B cell (primary cell): ENCODE measurements at regions not wholly inside any gene's neighbourhood (a gene's known extent, or its start where the extent isn't known, plus 50 kb on each side); places are given as distances from the start of the nearest gene placed in this dataset.

Source experiments
- ATAC-seq: fragments of 200-7000 bp; cut with Tn5 transposase; one replicate; pipeline ENCODE4 v1.10.0; 2021; ENCODE audit warnings: low read depth, mild to moderate bottlenecking, moderate number of reproducible peaks, moderate library complexity
- CTCF ChIA-PET: fragments of 350-600 bp; sonication (Branson Sonifier 250); formaldehyde crosslinking; loops from one replicate; lab custom pipeline; 2021; ENCODE audit warnings: antibody characterized with exemption, inconsistent platforms; lab: Charles Lee
- POLR2A ChIA-PET: fragments of 350-600 bp; sonication (Branson Sonifier 250); formaldehyde crosslinking; loops from one replicate; lab custom pipeline; 2021; ENCODE audit warnings: antibody characterized with exemption; lab: Charles Lee
- DNase-seq: peaks from one replicate; pipeline ENCODE4 v3.0.0; 2013
- H2AFZ ChIP-seq: 2 replicates; pipeline ENCODE4 v1.6.1; 2012; ENCODE audit warnings: mild to moderate bottlenecking, low read depth, low read length; ENCODE audit not compliant: insufficient read depth, poor library complexity, severe bottlenecking
- H3K27ac ChIP-seq, 2 donors: 1 replicate in 1 of 2; 2 replicates in 1 of 2; pipeline ENCODE4 v1.5.1; 2012 to 2013; ENCODE audit warnings: low read length in 2 of 2, mild to moderate bottlenecking in 2 of 2, moderate library complexity in 1 of 2
- H3K27me3 ChIP-seq, 4 experiments: fragments of 200-600 bp in 1 of 4; sonication (generic) in 1 of 4; replicated peaks in 1 of 4; 1 replicate in 2 of 4; 2 replicates in 2 of 4; pipeline versions ENCODE4 v1.6.1 to v1.7.0; 2013 to 2016; ENCODE audit warnings: low read length in 3 of 4, mild to moderate bottlenecking in 2 of 4, mixed read lengths in 1 of 4, moderate library complexity in 1 of 4; ENCODE audit not compliant: insufficient read depth in 4 of 4, control insufficient read depth in 3 of 4; ENCODE audit errors: control extremely low read depth in 1 of 4
- H3K36me3 ChIP-seq, 2 experiments: replicated peaks in 1 of 2; 1 replicate in 1 of 2; 2 replicates in 1 of 2; pipeline versions ENCODE4 v1.6.1 to v1.7.1; 2013; ENCODE audit warnings: low read length in 1 of 2; ENCODE audit not compliant: insufficient read depth in 2 of 2, control insufficient read depth in 1 of 2; ENCODE audit errors: control extremely low read depth in 1 of 2, extremely low read depth in 1 of 2
- H3K4me1 ChIP-seq, 2 donors: fragments of 200-600 bp in 1 of 2; sonication (generic) in 1 of 2; 1 replicate in 1 of 2; 2 replicates in 1 of 2; pipeline versions ENCODE4 v1.5.1 to v1.6.1; 2013 to 2017; ENCODE audit warnings: low read length in 2 of 2; ENCODE audit not compliant: control insufficient read depth in 2 of 2, insufficient read depth in 2 of 2
- H3K4me2 ChIP-seq: replicated peaks from 2 replicates; pipeline ENCODE3; 2012; ENCODE audit warnings: mild to moderate bottlenecking, low read depth, low read length; ENCODE audit not compliant: poor library complexity, severe bottlenecking
- H3K4me3 ChIP-seq, 5 experiments: fragments of 200-600 bp in 1 of 5; sonication (generic) in 1 of 5; 1 replicate in 3 of 5; 2 replicates in 2 of 5; pipeline versions ENCODE4 v1.5.1 to v1.7.0; 2011 to 2016; ENCODE audit warnings: low read length in 4 of 5, mild to moderate bottlenecking in 4 of 5, low read depth in 2 of 5, control low read depth in 1 of 5, moderate library complexity in 1 of 5; ENCODE audit not compliant: insufficient read depth in 1 of 5; ENCODE audit errors: control extremely low read depth in 1 of 5, extremely low read depth in 1 of 5
- H3K79me2 ChIP-seq: fragments of 200-600 bp; sonication (generic); one replicate; pipeline ENCODE4 v1.6.0; 2016; ENCODE audit warnings: low read length; ENCODE audit not compliant: control insufficient read depth, insufficient read depth
- H3K9ac ChIP-seq: fragments of 200-600 bp; sonication (generic); 2 replicates; pipeline ENCODE4 v1.6.1; 2017; ENCODE audit warnings: mild to moderate bottlenecking, low read length, moderate library complexity
- H3K9me3 ChIP-seq, 3 donors: one replicate each; pipeline versions ENCODE4 v1.6.1 to v1.7.1; 2013; ENCODE audit warnings: low read length in 2 of 3; ENCODE audit not compliant: control insufficient read depth in 2 of 3, insufficient read depth in 1 of 3; ENCODE audit errors: control extremely low read depth in 1 of 3
- H4K20me1 ChIP-seq: 2 replicates; pipeline ENCODE4 v1.6.0; 2012; ENCODE audit warnings: mild to moderate bottlenecking, low read length; ENCODE audit not compliant: insufficient read depth, control insufficient read depth, poor library complexity, severe bottlenecking
- H3K27ac Mint-ChIP-seq: one replicate; pipeline ENCODE4 v1.8.0; 2021; ENCODE audit warnings: mixed read lengths
- H3K27me3 Mint-ChIP-seq: one replicate; pipeline ENCODE4 v1.8.0; 2021; ENCODE audit warnings: mixed read lengths
- H3K4me1 Mint-ChIP-seq: one replicate; pipeline ENCODE4 v1.8.0; 2021; ENCODE audit warnings: mixed read lengths
- H3K4me3 Mint-ChIP-seq: one replicate; pipeline ENCODE4 v1.8.0; 2021; ENCODE audit warnings: mixed read lengths
- H3K9me3 Mint-ChIP-seq: one replicate; pipeline ENCODE4 v1.8.0; 2022; ENCODE audit warnings: mixed read lengths; ENCODE audit not compliant: insufficient read depth
- CTCF ChIP-seq: fragments of 200-600 bp; IDR thresholded peaks from one replicate; pipeline ENCODE4 v1.8.0; 2022; ENCODE audit warnings: antibody characterized with exemption, mild to moderate bottlenecking
- EZH2 ChIP-seq: IDR thresholded peaks from 2 replicates; pipeline ENCODE4 v1.6.1; 2012; ENCODE audit warnings: borderline replicate concordance, low read depth, mild to moderate bottlenecking, moderate library complexity, low read length; ENCODE audit not compliant: insufficient read depth, poor library complexity, severe bottlenecking
- WGBS: methylation state at CpG from one replicate; pipeline ENCODE4 v1.1.5; 2013; ENCODE audit warnings: missing lambda C conversion rate; ENCODE audit not compliant: insufficient coverage; 5-methylcytosine and 5-hydroxymethylcytosine counted together
- intact Hi-C: fragments of 100-400 bp; cut with micrococcal nuclease; formaldehyde crosslinking; loops from one replicate; pipeline ENCODE4 v1.10.0; 2022

GRCh38 chr2:88896971-88897370 is 205.5 kb downstream of the RPIA start:
- CTCF ChIA-PET: interaction anchor here (0.8 to 3.8 kb wide), 12 partner anchors 9 to 157 kb away, joined by 3 to 75 read pairs (median 6); no protein-coding TSS in a partner anchor
- H3K27ac Mint-ChIP-seq: peak overlapping the region; percentile 53
- no peak for DNase-seq
- peaks cover 18% of the 10 kb centered on the region for H3K4me1 Mint-ChIP-seq
- H4K20me1 ChIP-seq: no peaks in the 10 kb centered on the region
- H3K9me3 Mint-ChIP-seq: no peaks in the 10 kb centered on the region
- H3K27me3 Mint-ChIP-seq: no peaks in the 10 kb centered on the region
- H2AFZ ChIP-seq: no peak overlapping the region
- H3K27ac ChIP-seq: no peak overlapping the region
- H3K4me3 Mint-ChIP-seq: peak overlapping the region; percentile 29
- H3K4me2 ChIP-seq: peak overlapping the region; percentile 15
- no peak overlapping the region for H3K9ac ChIP-seq
- intact Hi-C loops: loop anchor here (1.0 kb wide), 1 partner anchor 36 kb away; no protein-coding TSS in a partner anchor
- peaks cover 14 to 17% of the 10 kb centered on the region in 2 donors for H3K4me1 ChIP-seq
- POLR2A ChIA-PET: interaction anchor here (1.2 to 1.8 kb wide), 3 partner anchors 12 to 17 kb away, joined by 3 to 8 read pairs (median 4); no protein-coding TSS in a partner anchor
- peaks cover 0 to 12% (median 3%) of the 10 kb centered on the region in 3 donors for H3K9me3 ChIP-seq
- H3K36me3 ChIP-seq: peaks cover 0 to 1% of the 10 kb centered on the region in 2 experiments
- H3K79me2 ChIP-seq: no peaks in the 10 kb centered on the region
- H3K4me3 ChIP-seq: peak overlapping the region in 1 of 5 experiments; percentile 6
- TF ChIP-seq CTCF: no peak
- no CpG with 5 or more reads among the region's 1 CpG for WGBS
- no peak for ATAC-seq
- no peaks in the 10 kb centered on the region for H3K27me3 ChIP-seq

- Histone ChIP-seq H3K4me3 (no peak overlapping the region), H3K9ac (no peak overlapping the region), H3K27me3 (no peaks in the 10 kb centered on the region), H2AFZ (no peak overlapping the region), H3K4me2 (peak overlapping the region; percentile 15), H4K20me1 (no peaks in the 10 kb centered on the region), H3K4me1 (peaks cover 14 to 17% of the 10 kb centered on the region in 2 donors), H3K27ac (no peak overlapping the region), H3K36me3 (peaks cover 0 to 1% of the 10 kb centered on the region in 2 experiments), H3K79me2 (no peaks in the 10 kb centered on the region), H3K9me3 (peaks cover 0 to 8% (median 3%) of the 10 kb centered on the region in 3 donors)
- H3K27me3 Mint-ChIP-seq: no peaks in the 10 kb centered on the region
- ChIA-PET CTCF (interaction anchor here (0.8 to 3.8 kb wide), 12 partner anchors 10 to 157 kb away, joined by 3 to 75 read pairs (median 6); no protein-coding TSS in a partner anchor), POLR2A (interaction anchor here (1.2 to 1.8 kb wide), 3 partner anchors 12 to 17 kb away, joined by 3 to 8 read pairs (median 4); no protein-coding TSS in a partner anchor)
- peaks cover 18% of the 10 kb centered on the region for H3K4me1 Mint-ChIP-seq
- H3K4me3 Mint-ChIP-seq: peak overlapping the region; percentile 62
- WGBS: 0% methylated on average over 1 of the region's 1 CpG
- no peaks in the 10 kb centered on the region for H3K9me3 Mint-ChIP-seq
- peak; percentile 9 for TF ChIP-seq CTCF
- TF ChIP-seq EZH2: no peak
- intact Hi-C loops: loop anchor here (1.0 kb wide), 1 partner anchor 36 kb away; no protein-coding TSS in a partner anchor
- H3K27ac Mint-ChIP-seq: peak overlapping the region; percentile 75
- DNase-seq (peak; percentile 46), ATAC-seq (peak; percentile 77)
Observed at GRCh38 chr2:88897715-88898114, 206.2 kb downstream of the RPIA start.
